ENCODE measurements at regions not wholly inside any gene's neighbourhood (a gene's known extent, or its start where the extent isn't known, plus 50 kb on each side); places are given as distances from the start of the nearest gene placed in this dataset.

DNA sequence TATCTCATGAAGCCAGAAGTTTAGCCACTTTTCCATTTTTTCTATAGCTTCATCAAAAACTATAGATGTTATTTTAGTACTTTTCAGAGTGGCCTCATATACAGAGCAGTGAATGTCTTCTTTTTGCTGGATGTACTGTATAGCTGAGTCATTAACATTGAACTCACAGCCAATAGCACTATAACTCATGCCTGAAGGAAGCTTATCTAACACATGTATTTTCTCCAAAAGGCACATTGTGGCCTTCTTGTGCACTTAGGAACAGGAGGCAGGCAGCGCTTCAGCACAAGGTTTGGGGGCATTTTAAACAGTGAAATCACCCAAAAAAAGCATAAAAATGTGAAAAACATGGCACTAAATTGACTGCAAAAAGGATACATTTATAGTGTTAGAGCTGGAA is 336.8 kb upstream of the TMTC1 start:
- Histone ChIP-seq H3K4me3 (no peak overlapping the region), H3K27ac (no peak overlapping the region)

DNA sequence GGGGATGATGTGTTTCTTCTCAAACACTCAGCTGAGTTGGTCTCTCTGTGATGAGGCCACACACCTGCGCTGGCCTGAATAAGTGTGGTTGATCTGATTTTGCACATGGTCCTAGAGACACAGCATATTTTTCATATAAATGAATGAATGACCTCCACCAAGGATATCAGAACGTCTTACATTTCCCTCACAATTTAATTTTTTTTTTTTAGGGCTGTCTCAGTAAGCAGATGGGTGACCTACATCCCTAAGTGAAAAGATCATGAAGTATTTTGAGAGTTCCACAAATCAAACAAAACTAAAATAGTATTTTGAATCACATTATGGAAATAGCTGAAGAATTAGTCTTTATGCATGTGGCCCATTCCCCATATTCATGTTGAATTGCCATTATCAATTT is 333.7 kb upstream of the TMTC1 start:
- Histone ChIP-seq H3K4me3 (no peak overlapping the region), H3K27ac (no peak overlapping the region)

DNA sequence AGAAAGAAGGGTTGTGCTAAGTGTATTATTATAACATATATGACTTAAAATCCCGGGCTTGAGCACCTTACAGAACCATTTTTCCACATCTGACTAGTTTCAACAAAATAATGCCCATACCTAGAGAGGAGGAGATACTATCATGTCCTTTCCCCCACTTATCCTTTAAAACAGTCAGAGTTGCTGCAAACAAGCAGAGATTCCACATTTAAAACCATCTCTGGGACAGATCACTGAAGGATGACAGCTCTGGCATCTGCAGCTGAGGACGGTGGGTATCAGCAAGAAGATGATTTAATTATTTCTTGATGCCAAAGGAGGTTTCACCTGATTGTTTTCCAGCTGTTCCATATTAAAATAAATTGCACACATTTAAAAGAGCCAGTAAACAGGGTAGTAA is 328.0 kb upstream of the TMTC1 start:
- no peak overlapping the region for H3K27ac ChIP-seq
- H3K4me3 ChIP-seq: no peak overlapping the region

DNA sequence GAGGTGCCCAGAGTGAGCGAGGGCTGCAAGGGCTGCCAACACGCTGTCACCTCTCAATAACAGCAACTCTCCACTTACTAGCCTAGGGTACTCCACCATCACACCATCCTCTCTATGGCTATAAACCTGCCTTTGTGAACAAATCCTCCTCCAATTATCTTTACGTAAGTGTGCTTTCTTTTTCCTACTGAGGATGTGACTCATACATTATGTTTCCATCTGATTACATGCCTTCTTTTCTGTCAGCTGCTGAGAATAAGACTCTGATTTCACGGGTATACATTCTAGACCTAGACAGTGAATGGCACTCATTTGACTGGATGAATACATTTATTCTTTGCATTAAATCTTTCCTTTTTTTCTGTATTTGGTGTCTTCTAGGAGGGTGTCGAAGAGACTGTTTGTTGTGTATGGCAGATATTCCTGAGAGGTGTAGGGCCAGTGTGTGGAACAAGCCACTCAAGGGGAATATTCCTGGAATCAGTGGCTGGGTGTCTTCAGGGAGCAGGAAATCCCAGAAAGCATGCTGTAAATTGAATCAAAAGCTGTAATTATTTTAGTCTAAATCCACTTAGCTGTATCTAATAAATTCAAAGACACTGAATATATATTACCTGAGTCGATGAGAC is 327.3 kb upstream of the TMTC1 start:
- Histone ChIP-seq H3K27ac (no peak overlapping the region), H3K4me3 (no peak overlapping the region)

DNA sequence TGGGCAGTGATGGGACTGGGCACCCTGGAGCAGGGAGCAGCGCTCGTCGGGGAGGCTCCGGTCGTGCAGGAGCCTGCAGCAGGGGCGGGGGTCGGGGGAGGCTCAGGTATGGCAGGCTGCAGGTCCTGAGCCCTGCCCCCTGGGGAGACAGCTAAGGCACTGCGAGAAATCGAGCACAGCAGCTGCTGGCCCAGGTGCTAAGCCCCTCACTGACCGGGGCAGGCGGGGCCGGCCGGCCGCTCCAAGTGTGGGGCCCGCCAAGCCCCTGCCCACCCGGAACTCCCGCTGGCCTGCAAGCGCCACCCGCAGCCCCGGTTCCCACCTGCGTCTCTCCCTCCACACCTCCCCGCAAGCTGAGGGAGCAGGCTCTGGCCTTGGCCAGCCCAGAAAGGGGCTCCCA is 326.8 kb upstream of the TMTC1 start:
- Histone ChIP-seq H3K4me3 (no peak overlapping the region), H3K27ac (no peak overlapping the region)

DNA sequence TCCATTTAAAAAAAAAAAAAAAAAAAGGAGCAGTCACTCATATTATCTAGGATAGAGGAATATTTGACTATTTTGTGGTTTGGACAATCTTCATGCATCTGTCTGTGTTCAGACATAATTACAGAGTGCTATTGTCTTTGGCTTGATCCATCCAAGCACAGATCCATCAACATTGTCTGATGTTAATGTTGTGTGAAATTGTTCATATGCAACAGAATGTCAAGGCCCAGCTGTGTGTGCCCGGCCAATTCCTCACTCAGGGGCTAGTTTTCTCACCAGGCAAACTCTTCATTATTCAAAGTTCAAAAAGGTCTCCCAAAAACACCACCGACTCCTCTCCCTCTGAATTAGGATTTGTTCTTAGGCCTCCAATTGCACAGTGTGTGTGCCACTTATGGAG is 324.9 kb upstream of the TMTC1 start:
- H3K4me3 ChIP-seq: no peak overlapping the region

DNA sequence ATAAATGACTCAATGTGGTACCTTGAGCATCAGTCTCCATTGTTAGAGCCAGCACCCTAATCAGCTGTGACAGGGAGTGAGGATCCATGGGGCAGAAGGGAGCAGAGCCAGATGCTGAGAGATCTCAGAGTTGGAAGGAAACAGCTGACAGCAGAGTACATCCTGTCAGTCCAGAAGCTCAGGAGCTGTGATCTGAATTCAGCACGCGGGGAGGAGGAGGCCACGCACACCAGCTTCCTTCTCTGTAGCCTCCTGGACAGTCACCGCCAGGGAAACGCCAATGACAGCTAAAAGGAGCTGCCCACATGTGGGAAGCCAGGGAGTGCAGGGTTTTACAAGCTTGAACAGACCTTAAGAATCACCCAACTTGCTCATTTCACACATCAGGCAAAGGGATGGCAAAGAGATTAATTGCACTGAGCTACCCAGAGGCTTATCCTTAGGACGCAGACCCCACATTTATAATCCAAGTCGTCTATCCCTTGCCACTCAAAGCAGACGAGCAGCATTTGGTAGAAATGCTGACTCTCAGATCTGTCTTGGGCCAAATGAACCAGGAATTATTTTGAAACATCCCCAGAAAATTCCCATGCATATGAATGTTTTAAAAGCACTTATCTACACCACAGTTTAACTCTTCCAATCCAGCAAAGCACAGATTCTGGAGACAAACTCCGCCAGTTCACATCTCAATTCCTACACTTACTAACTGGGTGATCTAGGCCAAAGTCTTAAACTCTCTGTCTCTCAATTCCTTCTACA is 322.6 kb upstream of the TMTC1 start:
- no peak overlapping the region for H3K4me3 ChIP-seq
- H3K27ac ChIP-seq: no peak overlapping the region

More for the DNA sequence above, 324.9 kb upstream of the TMTC1 start:
- no peak overlapping the region for H3K27ac ChIP-seq

DNA sequence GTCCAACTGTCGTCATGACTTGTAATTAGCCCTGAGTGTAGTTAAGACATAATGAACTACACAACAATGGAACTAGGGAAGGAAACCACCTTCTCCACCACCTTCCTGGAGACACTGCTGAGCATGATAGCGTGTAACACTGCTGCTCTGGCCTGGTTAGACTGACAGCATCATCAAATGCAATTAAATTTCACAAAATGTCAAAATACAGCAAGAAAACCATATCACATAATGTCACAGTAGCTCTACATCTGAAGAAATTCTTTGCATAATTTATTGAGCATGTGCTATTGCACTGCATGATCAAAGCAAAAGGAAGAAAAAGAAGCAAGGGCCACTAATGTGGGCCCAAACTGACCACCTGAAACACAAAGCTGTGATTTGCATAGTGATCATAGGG is 321.8 kb upstream of the TMTC1 start:
- Histone ChIP-seq H3K4me3 (no peak overlapping the region), H3K27ac (no peak overlapping the region)

DNA sequence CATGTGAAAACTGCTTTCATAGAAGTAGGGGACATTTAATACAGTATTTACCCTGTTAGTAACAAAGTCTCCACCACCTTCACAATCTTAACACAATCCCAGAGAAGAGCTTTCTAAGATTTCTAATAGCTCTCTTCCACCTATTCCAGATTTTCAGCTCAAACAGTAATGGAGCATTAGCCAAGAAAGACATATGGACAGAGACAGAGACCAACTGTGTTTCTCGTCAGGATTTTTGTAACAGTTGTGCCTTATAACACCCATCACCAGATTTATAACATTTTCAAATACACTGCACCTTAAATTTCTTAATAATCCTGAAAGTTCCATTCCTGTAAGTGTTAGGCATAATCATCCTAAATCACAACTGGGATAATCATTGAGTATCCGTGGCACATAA is 321.2 kb upstream of the TMTC1 start:
- no peak overlapping the region for H3K27ac ChIP-seq

DNA sequence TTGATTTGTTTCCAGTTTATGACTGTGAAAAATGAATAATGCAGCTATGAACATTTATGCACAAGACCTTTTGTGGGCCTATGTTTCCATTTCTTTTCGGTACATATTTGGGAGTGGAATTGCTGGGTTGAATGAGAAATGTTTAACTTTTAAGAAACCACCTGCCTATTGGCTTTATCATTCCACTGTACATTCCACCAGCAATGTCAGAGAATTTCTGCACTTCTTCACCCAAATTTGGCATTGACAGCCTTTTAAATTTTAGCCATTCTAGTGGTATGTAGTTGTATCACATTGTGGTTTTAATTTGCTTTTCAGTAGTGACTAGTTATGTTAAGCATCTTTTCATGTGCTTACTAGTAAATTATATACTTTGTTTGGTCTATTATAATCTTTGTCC is 317.0 kb upstream of the TMTC1 start:
- Histone ChIP-seq H3K27ac (no peak overlapping the region), H3K4me3 (no peak overlapping the region)

More for the DNA sequence above, 321.2 kb upstream of the TMTC1 start:
- H3K4me3 ChIP-seq: no peak overlapping the region

DNA sequence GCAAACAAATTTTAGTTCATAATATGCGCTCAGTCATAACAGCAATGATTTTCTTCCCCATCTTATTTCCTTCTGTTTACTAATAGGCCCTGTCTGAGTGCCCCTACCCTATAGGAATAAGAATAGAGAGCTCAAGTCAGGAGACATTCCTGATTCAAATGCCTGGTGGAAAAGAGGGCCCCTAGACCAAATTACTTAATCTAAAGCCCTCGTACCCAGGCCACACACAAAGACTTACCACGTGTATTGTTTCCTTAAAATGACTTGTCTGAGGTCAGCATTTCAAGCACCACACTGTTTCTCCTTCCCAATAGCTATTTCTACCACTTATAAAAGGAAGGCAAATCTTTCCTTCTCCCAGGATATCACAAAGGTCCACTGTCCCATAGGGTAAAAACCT is 314.9 kb upstream of the TMTC1 start:
- Histone ChIP-seq H3K27ac (no peak overlapping the region), H3K4me3 (no peak overlapping the region)

DNA sequence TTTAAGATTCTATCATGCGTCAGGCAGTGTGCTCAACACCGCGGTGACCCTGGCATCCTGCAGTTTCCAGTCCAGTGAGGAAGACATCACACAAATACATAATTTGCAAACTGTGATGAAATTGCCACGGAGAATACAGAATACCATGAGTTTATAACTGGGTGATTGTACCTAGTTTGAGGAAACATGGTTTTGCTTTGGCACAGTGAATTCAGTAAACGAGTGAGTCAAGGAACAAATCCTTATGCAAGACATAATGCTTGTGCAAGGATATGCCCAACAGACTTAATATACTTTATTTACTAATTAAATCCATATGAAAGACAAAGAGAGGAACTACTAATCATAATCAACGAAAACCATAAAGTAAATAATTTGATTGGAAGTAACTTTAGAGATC is 311.8 kb upstream of the TMTC1 start:
- Histone ChIP-seq H3K4me3 (no peak overlapping the region), H3K27ac (no peak overlapping the region)

DNA sequence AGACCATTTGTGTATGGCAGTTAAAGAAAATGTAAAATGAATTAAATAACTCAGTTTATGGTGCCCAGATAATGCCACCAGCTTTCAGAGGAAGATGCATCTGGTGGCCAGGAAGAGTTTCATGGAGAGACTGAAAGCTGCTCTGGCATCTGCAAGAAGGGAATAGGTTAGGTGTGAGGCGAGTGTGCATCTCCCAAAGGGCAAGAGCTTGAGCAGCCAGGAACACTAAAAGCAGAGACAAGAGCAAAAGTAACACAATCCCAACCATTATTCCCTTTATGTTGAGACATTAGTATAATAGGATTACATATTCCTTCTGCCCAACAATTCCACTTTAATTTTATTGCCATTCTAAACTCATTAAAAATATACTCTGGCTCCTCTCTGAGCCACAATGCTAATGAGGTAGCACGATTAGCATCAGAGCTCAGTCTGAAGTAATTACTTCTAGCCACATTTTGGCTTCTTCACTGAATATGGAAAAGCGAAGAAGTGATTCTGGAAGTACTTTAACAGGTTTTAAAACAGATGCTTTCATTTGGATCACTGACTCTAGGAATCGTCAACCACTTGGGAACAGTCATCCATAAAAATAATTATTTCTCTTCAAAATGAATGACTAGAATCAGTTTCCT is 309.4 kb upstream of the TMTC1 start:
- Histone ChIP-seq H3K4me3 (no peak overlapping the region), H3K27ac (no peak overlapping the region)

DNA sequence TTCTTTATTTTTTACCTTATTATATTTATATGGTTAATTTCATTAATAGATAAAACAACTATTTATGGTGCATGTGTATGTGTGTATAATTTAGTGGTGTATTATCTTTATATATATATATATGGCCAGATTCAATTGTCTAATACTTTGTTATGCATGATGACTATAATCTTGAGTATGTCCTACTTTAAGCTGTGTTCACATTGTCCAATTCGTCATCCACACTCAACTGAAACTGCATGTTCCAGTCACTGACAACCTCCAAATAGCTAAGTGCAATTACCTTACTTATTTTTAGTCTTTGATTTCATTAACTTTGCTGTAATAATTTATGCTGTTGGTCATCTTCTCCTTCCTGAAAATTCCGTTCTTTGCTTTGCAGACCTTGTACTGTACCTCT is 306.5 kb upstream of the TMTC1 start:
- no peak overlapping the region for H3K27ac ChIP-seq
- no peak overlapping the region for H3K4me3 ChIP-seq

DNA sequence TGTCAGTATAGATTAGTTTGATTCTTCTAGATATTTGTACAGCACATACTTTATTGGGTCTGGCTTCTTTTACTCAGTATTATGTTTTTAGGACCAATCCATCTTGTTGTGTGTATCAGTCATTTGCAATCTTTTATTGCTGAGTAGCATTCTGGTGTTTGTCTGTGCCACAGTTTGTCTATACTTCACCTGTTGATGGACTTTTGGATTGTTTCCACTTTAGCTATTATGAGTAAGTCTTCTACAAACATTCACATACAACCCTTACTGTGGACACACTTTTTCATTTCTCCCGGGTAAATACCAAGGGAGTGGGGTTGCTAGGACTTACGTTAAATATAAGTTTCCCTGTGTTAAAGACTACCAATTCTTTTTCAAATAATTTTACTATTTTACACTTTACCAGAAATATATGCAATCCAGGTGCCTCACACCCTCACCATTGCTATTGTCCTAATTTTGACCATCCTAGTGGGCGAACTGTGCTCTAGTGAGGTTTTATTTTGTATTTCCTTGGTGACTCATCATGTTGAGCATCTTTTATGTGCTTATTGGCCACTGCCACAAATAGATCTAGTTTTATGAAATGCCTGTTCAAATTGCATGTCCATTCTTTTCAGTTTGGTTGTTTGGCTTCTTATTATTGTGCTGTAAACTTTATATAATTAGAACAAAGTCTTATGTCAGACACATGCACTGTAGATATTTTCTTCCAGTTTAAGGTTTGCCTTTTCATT is 304.7 kb upstream of the TMTC1 start:
- H3K4me3 ChIP-seq: no peak overlapping the region
- no peak overlapping the region for H3K27ac ChIP-seq

DNA sequence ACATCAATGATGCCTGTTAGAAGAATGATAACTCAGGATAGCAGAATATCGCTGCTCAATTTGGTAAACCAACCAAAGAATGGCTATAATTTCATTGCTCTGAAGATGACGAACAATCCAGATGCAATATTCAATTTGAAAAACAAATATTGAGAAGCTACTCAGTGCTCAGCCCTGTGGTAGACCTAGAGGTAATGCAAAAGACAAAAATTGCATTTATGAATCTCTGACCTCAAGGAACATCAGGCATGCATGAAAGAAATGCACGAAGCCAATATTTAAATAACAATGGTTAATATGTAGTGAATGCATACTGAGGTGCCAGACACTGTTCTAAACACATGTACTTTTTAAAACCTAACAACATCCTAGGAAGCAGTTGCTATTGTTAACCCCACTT is 298.6 kb upstream of the TMTC1 start:
- no peak overlapping the region for H3K4me3 ChIP-seq

DNA sequence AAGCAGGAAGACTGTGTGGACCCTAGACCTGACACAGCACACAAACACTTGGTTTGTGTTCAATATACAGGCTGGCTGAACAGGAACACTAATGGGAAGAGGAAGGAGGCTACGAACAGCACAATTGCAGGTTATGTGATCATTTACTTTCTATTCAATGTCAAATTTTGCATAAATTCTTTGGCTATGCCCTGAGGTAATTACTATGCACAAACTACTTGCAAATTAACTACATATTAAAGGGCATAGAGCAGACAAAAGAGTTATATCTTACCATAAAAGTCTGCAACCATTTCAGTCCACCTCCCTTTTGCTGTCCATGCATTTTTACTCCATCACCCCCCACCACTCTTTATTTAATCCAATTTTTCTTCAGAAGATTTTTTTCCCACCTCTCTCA is 291.2 kb upstream of the TMTC1 start:
- H3K27ac ChIP-seq: no peak overlapping the region
- no peak overlapping the region for H3K4me3 ChIP-seq

More for the DNA sequence above, 298.6 kb upstream of the TMTC1 start:
- no peak overlapping the region for H3K27ac ChIP-seq

DNA sequence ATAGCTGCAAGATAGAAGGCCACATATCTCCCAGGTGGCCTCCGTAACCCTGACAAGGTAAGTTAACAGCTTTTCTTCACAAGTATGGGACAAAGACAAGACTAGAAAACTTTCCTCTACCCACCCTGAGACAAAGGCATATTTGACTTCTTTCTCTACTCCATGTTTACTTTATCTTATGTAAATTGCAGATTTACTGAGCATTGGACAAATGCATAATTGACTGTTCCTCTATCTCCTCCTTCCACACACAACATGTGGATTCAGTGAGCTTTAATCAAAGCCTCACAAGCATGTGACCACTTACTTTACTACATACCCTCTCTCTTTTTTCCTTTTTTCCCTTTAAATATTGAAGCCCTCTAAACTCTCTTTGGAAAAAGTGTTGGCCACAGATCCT is 289.1 kb upstream of the TMTC1 start:
- Histone ChIP-seq H3K4me3 (no peak overlapping the region), H3K27ac (no peak overlapping the region)

DNA sequence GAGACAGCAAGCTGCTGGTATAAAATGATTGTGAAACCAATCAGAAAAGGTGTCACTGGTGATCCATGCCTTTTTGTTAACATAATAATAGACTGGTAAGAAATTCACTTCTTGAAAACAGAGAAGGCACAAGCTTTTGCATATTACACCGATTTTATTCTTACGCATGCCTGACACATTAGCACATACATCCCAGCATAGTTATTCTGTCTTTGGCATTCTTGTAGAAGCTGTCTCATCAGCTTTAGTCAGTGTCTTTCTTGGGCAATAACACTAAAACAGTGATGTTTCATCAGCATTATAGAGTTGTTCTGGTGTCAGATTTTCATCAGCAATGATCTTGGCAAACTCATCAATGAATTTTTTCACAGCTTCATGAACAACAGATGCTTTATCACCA is 283.4 kb upstream of the TMTC1 start:
- no peak overlapping the region for H3K27ac ChIP-seq
- no peak overlapping the region for H3K4me3 ChIP-seq

DNA sequence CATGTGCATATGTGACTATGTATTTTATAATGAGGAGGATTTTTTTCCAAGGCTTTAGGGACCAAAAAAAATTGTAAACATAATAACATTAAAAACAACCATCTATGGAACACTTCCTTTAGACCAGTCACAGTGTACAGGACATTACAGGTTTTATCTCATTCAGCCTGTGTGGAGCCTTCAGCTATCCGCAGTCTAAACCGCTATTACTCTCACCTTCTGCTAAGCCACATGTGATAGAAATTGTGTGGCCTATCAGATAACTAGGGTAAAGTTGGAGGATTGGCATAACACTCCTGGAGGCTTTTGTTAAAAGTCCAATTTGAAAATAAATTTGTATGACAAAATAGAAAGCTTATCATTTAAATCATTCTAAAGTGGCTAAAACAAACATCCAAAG is 281.2 kb upstream of the TMTC1 start:
- Histone ChIP-seq H3K4me3 (no peak overlapping the region), H3K27ac (no peak overlapping the region)

Measured in skin epidermis (tissue), 12 donors.